ENCODE measurements at regions not wholly inside any gene's neighbourhood (a gene's known extent, or its start where the extent isn't known, plus 50 kb on each side); places are given as distances from the start of the nearest gene placed in this dataset.

DNA sequence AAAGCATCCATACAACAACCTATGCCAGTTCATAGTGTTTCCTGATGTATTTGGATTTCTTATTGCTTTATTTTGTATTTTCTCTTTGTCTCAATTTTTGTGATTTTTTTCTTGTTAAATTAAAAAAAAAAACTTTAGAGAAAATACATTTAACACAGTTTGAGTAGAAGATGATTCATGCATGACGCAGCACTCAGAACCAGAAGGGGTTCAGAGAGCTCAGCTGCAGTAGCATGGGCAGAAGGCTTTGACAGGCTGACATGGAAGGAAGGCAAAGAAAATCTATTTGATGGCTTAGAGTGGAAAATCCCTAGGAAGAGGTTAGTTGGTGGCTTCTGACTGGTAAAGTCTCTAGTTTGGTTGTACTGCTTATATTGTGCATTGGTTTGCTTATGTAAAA, 207.2 kb upstream of the STXBP5 start:
- H4K20me1 ChIP-seq (ENCODE audit: insufficient read depth, poor library complexity, severe bottlenecking), result no peaks in the 10 kb centered on the region
- H3K9me2 ChIP-seq (replicated peaks; ENCODE audit: insufficient read depth), result no peaks in the 10 kb centered on the region
- no peaks in the 10 kb centered on the region for H3K36me3 ChIP-seq (replicated peaks; ENCODE audit: insufficient read depth, low read depth)
- H3K4me3 ChIP-seq, result no peak overlapping the region
- H3K9me3 ChIP-seq (ENCODE audit: low read depth), result no peaks in the 10 kb centered on the region
- DNase-seq (ENCODE audit: low spot score), result no peak
- H3K4me2 ChIP-seq, result no peak overlapping the region
- no peak overlapping the region for H2AFZ ChIP-seq
- no peak overlapping the region for H3K27ac ChIP-seq
- H3K4me1 ChIP-seq (ENCODE audit: insufficient read depth), result no peaks in the 10 kb centered on the region
- H3K27me3 ChIP-seq, result no peaks in the 10 kb centered on the region
- WGBS (ENCODE audit: low lambda C conversion rate, missing lambda C conversion rate), result 93% methylated on average over 1 of the region's 1 CpG
- TF ChIP-seq, protein P1, sequence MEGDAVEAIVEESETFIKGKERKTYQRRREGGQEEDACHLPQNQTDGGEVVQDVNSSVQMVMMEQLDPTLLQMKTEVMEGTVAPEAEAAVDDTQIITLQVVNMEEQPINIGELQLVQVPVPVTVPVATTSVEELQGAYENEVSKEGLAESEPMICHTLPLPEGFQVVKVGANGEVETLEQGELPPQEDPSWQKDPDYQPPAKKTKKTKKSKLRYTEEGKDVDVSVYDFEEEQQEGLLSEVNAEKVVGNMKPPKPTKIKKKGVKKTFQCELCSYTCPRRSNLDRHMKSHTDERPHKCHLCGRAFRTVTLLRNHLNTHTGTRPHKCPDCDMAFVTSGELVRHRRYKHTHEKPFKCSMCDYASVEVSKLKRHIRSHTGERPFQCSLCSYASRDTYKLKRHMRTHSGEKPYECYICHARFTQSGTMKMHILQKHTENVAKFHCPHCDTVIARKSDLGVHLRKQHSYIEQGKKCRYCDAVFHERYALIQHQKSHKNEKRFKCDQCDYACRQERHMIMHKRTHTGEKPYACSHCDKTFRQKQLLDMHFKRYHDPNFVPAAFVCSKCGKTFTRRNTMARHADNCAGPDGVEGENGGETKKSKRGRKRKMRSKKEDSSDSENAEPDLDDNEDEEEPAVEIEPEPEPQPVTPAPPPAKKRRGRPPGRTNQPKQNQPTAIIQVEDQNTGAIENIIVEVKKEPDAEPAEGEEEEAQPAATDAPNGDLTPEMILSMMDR (IDR thresholded peaks at IDR 0.05; ENCODE audit: poor library complexity), result no peak
- no peak for TF ChIP-seq EZH2 (IDR thresholded peaks at IDR 0.05; ENCODE audit: borderline replicate concordance)
- no peak for TF ChIP-seq EZH2phosphoT487 (IDR thresholded peaks at IDR 0.05; ENCODE audit: low read depth, severe bottlenecking, unreplicated experiment)
- H3K79me2 ChIP-seq, result no peaks in the 10 kb centered on the region

DNA sequence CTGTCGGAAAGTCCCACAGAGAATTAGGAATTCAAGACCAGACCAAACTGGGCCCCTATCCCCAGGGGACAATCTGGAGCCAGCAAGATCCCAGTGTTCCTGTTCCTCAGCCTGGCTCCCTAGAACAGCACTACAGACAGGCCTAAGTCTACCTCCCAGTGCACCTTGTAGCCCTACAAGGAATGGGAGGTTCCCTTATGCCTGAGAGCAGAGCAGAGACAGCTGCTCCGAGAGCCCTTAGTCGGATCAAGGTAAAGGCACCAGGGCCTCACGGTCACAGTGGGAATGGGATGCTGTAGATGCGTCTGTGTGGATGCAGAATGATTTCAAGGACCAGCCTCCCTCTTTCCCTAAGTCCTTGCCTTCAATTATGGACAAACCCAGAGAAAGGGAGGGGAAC, 204.5 kb upstream of the STXBP5 start:
- Histone ChIP-seq H2AFZ (no peak overlapping the region), H3K4me3 (no peak overlapping the region), H3K79me2 (no peaks in the 10 kb centered on the region), H3K4me1 (ENCODE audit: insufficient read depth) (no peaks in the 10 kb centered on the region), H3K27ac (no peak overlapping the region), H3K27me3 (no peaks in the 10 kb centered on the region), H3K9me3 (ENCODE audit: low read depth) (no peaks in the 10 kb centered on the region), H3K9me2 (replicated peaks; ENCODE audit: insufficient read depth) (no peaks in the 10 kb centered on the region), H3K4me2 (no peak overlapping the region), H4K20me1 (ENCODE audit: insufficient read depth, poor library complexity, severe bottlenecking) (no peaks in the 10 kb centered on the region), H3K36me3 (replicated peaks; ENCODE audit: insufficient read depth, low read depth) (no peaks in the 10 kb centered on the region)
- DNase-seq (ENCODE audit: low spot score), result no peak
- 91% methylated on average over 5 of the region's 5 CpGs for WGBS (ENCODE audit: low lambda C conversion rate, missing lambda C conversion rate)
- no peak for TF ChIP-seq EZH2 (IDR thresholded peaks at IDR 0.05; ENCODE audit: borderline replicate concordance)
- TF ChIP-seq, protein P1 (IDR thresholded peaks at IDR 0.05; ENCODE audit: poor library complexity), result no peak
- TF ChIP-seq EZH2phosphoT487 (IDR thresholded peaks at IDR 0.05; ENCODE audit: low read depth, severe bottlenecking, unreplicated experiment), result no peak

DNA sequence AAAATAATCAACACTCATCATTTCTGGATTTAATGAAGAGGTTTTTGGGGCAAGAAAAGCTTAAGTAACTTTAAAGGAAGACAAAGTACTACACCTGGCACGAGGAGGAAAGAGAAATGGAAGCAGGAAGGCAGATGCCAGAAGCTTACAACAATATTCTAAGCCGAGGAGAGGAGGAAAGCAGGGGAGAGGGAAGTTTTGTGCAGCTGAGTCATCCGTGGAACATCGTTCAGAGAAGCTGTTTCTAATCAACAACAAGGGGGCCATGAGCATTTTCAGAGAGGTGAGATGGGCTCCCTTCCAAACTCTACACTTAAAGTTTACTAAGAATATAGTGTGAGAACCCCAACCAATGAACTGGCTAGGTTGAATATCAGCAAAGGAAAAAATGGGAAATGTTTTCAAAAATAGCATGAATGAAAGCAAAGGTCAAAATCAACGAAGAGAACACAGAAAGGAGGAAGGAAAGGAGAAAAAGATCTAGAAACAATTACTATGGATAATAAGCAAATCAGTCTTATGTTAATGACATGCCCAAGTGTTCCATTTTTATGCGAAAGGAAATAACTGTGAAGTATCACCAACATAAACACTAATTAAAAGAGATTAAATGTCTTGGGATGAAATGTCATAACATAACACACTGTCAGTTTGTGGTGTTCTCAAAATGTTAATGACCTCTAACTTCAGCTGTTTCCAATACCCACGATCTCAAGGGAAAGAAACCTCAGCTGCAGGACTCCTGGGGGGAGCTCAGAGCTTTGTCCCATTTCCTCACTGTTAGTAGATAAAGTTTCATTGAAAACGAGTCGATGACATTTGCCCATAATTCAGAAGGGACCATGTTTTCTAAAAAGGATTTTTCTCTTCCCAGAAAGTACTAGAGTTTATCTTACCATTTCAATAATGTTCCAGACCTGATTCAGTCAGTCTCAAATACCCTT, 203.4 kb upstream of the STXBP5 start:
- H3K4me2 ChIP-seq, result peak overlapping the region; percentile 32
- H4K20me1 ChIP-seq (ENCODE audit: insufficient read depth, poor library complexity, severe bottlenecking), result no peaks in the 10 kb centered on the region
- peak; percentile 16 for DNase-seq (ENCODE audit: low spot score)
- TF ChIP-seq EZH2phosphoT487 (IDR thresholded peaks at IDR 0.05; ENCODE audit: low read depth, severe bottlenecking, unreplicated experiment) (no peak), EZH2 (IDR thresholded peaks at IDR 0.05; ENCODE audit: borderline replicate concordance) (no peak)
- TF ChIP-seq, protein P1 (IDR thresholded peaks at IDR 0.05; ENCODE audit: poor library complexity), result no peak
- no peaks in the 10 kb centered on the region for H3K9me2 ChIP-seq (replicated peaks; ENCODE audit: insufficient read depth)
- no peaks in the 10 kb centered on the region for H3K4me1 ChIP-seq (ENCODE audit: insufficient read depth)
- H3K27me3 ChIP-seq, result no peaks in the 10 kb centered on the region
- WGBS (ENCODE audit: low lambda C conversion rate, missing lambda C conversion rate), result 47% methylated on average over 9 of the region's 9 CpGs
- no peaks in the 10 kb centered on the region for H3K9me3 ChIP-seq (ENCODE audit: low read depth)
- no peak overlapping the region for H2AFZ ChIP-seq
- H3K27ac ChIP-seq, result no peak overlapping the region
- H3K36me3 ChIP-seq (replicated peaks; ENCODE audit: insufficient read depth, low read depth), result no peaks in the 10 kb centered on the region
- H3K79me2 ChIP-seq, result no peaks in the 10 kb centered on the region
- no peak overlapping the region for H3K4me3 ChIP-seq

Data from hepatocyte (in vitro differentiated cells).